ENCODE measurements at regions not wholly inside any gene's neighbourhood (a gene's known extent, or its start where the extent isn't known, plus 50 kb on each side); places are given as distances from the start of the nearest gene placed in this dataset.

GRCh38 chrX:10106806-10107205 lies 50.0 kb upstream of the CLCN4 start:
- TF ChIP-seq CTCF (conservative IDR thresholded peaks at IDR 0.05; ENCODE audit: low read length) (no peak), EZH2phosphoT487 (IDR thresholded peaks at IDR 0.05; ENCODE audit: borderline replicate concordance, low read depth, low read length) (no peak)
